GM18517 (cell line): ENCODE measurements at regions not wholly inside any gene's neighbourhood (a gene's known extent, or its start where the extent isn't known, plus 50 kb on each side); places are given as distances from the start of the nearest gene placed in this dataset.
"Not testable (repeated sequence)": the region's sequence is repeated elsewhere in the genome, so short reads cannot be mapped to it uniquely, and the experiment has no call there.

ENCODE experiments used
- ATAC-seq: cut with Tn5 transposase; IDR thresholded peaks from one replicate; pipeline ENCODE4 v1.9.1; 2021; ENCODE audit warnings: mild to moderate bottlenecking, moderate library complexity; ENCODE audit not compliant: unreplicated experiment

DNA sequence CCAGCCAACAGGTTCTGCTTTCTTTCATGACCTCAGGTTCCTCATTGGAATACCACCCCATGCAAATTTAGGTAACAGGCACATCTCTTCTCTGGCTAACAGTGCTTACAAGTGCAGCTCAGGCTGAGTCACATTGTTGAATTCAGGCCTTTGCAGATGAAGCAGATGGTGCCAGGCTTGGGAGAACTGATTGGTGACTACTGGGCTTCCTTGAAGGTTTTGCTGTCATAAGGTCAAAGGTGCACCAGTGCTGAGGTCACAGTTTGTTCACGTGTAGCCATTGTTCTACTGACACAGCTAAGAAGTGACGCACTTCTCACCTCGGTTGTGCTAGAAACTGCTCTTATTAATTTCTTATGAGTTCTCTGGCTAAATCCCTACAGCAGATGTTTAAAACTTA, 128.6 kb upstream of the BMPER start:
- ATAC-seq, result no peak

DNA sequence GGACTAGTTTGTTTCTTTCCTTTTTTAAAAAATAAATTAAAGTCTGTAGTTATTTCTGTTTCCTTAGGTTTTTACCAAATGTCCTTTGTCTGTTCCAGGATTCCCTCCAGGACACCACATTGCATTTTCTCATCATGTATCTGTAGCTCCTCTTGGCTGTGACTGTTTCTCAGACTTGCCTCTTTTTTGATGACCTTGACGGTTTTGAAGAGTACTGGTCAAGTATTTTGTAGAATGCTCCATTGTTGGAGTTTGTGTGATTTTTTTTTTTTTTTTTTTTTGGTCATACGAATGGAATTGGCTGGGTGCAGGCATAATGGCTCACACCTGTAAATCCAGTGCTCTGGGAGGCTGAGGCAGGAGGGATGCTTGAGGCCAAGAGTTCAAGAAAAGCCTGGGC, 127.1 kb upstream of the BMPER start:
- ATAC-seq, result no peak

DNA sequence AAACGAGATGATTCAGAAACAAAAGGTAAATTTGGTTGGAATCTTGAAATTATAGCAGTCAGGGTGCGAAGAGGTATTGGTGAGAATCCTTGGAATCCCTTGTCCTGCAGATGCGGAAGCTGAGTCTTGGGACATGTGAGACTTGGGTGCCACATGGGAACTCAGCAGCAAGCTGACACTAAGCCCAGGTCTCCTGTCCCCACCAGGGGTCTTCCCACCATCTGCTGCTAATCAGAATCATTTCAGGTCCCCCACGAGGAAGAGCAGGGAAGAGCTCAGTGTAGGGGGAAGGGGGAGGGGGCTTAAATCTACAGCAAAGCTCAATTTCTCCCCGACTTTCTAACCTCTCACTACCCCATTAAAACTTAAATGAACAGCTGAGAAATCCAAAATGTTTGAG, 126.1 kb upstream of the BMPER start:
- no peak for ATAC-seq

DNA sequence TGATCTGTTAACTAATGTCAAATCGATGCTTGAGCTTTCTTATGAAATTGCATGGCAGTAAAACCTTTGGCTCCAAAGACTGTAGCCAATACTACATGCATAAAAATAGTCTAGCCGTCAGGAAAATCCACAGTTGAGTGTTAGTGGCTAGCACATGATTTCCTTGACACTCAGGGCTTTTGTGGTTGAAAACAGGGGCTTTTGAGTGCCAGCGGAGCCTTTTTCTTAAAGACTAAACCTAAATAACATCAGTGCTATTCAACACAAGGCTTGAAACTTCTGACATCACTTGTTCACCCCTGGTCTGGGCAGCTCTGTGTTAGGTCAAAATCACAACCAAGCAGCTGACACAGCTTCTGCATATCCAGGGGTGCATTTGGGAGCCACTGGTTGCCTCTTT, 124.2 kb upstream of the BMPER start:
- ATAC-seq, result no peak

DNA sequence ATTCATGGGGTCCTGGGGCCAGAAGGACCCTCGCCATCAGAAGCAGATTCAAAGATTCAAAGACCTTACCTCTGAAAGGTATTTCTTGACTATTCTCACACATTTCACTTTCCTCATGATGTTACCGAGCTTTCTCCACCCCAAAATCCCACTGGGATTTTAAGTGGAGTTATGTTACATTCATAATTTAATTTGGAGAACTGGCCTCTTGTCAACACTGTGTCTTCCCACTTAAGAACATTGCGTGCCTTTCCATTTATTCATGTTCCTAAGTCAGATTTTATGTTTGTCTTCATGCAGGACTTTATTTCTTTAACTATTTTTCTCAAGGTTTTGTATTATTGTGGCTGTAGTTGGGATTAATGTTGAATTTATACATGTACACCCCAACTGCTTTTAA, 123.5 kb upstream of the BMPER start:
- no peak for ATAC-seq

DNA sequence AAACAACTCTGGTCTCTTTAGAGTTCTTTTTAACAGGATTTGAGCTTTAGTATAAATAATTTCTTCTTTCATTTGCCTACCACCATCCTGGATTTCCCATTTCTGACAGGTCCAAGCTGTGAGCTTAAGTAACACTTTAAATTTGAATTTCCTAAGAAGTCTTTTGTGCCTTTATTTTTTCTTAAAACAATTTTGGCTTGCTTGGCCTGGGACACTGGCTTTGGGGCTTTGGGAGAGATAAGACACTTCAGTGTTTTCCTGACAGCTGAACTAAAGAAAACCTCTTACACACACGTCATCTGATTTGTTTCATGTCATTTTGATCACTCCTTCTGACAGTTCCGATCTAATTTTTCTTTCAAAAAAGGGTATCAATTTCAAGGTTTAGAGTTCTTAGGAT, 121.3 kb upstream of the BMPER start:
- no peak for ATAC-seq

DNA sequence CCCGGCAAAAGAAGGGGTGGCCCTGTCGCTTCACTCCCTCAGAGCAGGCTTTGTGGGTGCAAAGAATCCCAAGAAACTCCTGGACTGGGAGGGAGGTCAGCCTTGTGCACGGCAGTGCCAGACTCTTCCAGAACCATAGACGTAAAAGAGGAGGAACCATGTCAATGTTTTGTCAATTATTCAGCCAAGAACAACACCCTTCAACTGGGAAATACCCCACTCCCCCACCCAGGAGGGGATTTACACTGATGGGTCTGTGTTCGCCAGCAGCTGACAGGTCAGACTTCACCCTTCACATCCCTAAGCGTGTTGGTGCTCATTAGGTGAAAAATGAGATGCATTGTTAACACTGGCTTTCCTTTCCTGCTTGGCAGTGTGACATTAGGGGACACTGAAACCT, 116.8 kb upstream of the BMPER start:
- no peak for ATAC-seq

DNA sequence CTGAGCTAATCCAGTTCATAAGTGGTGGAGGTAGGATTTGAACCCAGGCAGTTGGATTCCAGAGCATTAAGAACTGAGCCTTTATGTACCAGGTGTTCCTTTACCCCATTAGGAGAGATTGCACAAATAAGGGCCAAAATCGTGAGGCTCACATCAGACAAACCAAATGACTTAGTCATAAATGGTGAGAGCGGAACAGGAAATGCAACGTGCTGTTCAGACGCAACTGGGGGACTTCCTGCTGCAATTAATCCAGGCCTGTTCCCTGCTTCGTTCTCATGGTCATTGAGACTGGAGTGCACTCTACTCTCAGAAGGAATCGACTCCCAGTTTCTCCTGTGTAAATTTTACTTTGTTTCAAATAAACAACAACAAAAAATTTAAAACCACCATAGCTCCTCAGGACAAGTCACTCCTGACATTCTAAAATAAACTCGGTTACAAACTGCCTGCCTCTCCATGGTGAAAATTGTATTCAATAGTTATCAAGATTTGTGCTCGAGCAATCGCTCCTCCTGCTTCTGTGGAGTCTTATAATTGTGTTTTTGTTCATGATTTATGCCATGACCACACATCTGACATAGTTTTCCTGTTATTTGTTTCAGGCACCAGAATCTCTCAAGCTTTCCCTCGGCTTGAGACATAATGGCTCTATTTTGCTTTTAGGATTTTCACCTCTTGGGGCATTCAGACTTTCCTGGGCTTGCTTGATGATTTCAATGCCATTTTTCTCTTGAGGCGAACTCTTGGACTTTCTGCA, 115.3 kb upstream of the BMPER start:
- no peak for ATAC-seq

DNA sequence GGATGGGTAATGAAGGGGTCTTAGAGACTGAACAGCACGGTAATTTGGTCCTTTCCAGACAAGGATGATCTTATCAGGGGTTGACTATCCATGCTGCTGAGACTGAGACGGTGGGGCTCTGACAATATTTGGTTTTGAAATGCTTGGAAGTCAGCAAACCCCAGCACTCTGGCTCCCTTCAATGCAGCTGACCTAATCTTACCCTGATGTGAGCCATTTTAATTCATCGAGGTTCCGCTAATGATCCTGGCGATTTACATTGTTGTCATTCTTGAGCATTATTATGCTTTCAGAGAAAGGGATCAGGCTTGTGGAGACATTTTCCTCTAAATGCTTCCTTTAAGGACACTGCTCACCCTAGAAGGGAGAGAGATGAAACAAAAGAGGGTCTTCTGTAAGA, 114.6 kb upstream of the BMPER start:
- no peak for ATAC-seq

DNA sequence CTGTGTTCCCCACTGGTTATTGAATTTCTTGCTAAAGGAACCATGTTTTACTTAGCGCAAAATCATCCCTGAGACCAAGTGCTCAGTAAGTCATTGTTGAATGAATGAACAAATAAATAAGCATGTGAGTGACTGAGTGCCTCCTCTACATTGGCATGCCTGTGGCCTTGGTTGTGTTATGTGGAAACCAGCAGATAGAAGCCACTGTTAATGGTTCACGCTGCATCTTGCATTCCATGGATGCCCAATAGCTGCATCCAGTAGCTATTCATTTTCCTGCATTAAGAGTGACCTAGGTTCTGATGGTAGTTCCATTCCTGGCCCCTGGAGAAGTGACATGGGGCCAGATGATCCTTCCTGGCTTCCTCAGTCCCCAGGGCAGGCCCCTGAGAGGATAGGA, 113.3 kb upstream of the BMPER start:
- no peak for ATAC-seq

DNA sequence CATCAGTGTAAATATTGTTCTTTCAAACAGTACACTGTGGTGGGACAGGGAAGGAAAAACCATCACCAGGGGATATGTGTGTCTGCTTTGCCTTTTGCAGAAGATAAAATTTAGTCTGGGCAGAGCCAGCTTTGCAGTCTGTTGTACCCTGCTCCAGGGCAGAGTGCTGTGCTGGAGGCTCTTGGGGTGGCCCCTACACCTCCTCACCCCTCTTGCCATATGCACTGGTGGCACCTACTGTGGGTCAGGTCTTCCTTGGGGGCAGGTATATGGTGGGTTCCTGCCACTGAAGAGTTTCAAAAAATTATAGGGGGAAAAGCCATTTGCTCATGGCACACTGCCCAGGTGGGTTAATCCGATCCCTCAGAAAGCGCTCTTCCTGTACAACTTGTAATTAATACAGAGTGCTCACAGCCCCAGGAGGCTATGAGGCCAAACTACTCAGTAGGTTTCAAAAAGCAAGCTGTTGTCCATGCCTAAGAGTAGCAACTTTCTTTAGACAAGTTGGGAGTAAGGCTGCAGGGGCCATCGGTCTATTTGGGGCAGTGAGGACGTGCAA, 112.7 kb upstream of the BMPER start:
- ATAC-seq, result no peak

DNA sequence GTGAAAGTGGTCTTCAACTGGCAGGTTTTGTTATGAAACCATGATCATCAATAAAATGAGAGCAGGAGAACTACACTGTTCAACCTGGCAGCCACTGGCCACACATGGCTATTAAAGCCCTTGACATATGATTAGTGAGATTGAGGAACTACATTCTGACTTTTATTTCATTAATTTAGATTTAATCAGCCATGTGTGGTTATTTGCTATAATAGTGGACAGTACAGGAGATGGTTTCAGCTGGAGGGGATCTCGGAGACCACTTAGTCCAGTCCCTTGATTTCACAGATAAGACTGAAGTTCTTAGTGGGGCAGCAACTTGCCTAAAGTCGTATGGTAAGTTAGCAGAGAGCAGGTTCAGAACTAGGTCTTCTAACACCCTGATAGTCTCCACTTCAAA, 111.7 kb upstream of the BMPER start:
- no peak for ATAC-seq

DNA sequence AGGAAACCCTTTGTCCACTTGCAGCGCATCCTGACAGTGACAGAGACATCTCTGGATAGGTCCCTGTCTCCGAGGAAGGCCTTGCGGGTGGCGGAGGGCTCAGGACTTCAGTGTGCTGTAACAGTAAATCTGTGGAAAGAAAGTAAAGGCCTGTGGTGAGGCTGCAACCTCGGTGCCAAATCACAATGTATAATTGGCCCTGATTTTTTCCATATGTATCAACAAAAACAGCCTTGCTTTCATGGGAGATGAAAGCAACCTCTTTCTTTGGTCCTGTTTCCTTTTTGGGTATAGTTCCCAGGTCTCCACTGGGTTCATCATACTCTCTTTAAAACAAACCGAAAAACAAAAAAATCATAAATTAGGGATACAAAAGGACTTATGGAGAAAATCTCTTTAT, 110.9 kb upstream of the BMPER start:
- no peak for ATAC-seq

DNA sequence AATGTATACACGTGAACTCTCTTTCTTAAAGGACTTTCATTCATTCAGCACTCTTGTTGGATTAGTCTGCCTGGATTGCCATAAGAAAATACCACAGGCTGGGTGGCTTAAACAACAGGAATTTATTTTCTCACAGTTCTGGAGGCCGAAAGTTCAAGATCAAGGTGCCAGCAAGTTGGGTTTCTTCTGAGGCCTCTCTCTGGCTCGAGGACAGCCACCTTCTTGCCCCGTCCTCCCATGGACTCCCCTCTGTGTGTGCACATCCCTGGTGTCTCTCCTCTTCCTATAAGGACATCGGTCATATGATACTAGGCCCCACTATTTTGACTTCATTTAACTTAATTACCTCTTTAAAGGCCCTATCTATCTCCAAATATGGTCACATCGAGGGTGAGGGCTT, 110.4 kb upstream of the BMPER start:
- ATAC-seq, result no peak

DNA sequence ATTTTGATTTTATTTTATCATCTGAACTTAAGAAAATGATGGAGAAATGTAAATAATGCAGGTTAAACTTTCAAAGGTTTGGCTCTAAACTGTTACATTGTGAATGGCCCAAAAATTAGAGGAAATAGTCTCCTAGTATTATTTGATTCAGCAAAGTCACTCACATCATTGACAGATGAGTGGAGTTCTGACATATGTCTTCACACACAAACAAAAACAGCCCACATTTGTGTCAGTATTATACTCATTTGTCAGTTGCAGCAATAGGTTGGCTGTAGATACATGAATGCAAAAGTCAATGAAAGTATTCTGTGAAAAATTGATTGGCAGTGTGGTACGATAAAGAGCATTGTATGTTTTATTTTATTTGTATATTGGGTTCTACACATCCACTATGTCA, 108.8 kb upstream of the BMPER start:
- ATAC-seq, result no peak

DNA sequence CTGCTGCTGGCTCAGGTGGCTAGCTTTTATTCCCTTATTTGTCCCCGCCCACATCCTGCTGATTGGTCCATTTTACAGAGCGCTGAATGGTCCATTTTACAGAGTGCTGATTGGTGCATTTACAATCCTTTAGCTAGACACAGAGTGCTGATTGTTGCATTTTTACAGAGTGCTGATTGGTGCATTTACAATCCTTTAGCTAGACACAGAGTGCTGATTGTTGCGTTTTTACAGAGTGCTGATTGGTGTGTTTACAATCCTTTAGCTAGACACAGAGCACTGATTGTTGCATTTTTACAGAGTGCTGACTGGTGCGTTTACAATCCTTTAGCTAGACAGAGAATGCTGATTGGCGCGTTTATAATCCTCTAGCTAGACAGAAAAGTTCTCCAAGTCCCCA, 107.8 kb upstream of the BMPER start:
- not testable (repeated sequence) for ATAC-seq

DNA sequence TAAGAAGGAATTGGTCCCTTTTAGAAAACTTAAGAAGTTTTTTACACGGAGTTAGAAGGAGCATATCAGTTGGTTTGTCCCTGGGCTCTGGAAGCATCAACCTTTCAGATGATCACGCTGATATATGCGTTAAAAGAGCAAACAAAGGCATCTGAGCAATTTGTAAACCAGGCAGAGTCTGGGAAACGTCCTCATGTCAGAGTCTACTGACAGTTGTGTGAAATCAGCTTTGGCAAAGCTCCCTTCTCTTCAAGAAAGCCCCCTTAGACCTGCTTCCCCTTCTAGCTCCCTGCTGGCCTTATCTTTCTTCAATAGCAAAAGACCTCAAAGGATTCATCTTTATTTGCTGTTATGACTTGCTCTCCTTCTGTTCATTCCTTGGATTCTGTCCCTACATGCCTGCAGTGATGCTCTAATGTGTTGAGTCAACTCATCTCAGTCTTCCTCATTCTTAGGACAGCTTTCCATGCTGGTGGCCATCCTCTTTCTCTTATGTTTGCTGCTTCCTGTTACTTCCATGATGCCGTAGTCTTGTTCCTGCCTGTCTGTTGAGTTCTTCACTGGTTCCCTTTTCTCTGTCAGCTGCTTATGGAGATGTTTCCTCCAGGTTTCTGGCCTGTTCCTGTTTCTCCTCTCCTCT, 106.5 kb upstream of the BMPER start:
- no peak for ATAC-seq

DNA sequence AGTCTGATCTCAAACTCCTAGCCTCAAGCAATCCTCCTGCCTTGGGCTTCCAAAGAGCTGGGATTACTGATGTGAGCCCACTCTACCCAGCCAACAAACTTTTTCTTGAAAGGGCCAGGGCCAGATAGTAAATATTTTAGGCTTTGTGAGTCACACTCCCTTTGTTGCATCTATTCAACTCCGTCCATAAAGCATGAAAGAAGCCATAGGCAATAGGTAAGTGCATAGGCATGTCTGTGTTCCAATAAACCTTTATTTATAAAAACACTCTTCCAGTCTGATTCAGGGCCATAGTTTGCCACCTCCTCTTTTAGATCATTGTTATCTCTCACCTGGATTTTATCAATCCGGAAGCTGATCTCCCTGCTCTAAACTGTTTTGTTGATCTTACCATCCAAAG, 105.6 kb upstream of the BMPER start:
- ATAC-seq, result no peak

DNA sequence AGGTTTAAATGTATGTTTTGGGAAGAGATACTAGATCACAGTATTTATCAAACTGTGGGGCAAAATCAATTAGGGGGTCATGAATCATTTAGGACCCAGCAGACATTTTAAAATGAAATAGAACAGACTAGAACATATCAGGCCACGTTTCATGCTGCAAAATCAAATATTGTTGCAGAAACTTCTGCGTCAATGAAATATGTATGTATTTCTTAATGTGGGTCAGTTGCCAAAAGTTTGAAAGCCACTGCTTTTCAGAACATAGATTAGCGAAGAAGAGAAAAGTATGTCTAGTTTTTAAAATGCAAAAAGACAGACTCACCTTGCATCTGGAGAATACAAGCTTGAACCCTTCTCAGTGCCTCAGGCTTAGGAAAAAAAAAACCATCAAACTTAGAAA, 102.7 kb upstream of the BMPER start:
- no peak for ATAC-seq

DNA sequence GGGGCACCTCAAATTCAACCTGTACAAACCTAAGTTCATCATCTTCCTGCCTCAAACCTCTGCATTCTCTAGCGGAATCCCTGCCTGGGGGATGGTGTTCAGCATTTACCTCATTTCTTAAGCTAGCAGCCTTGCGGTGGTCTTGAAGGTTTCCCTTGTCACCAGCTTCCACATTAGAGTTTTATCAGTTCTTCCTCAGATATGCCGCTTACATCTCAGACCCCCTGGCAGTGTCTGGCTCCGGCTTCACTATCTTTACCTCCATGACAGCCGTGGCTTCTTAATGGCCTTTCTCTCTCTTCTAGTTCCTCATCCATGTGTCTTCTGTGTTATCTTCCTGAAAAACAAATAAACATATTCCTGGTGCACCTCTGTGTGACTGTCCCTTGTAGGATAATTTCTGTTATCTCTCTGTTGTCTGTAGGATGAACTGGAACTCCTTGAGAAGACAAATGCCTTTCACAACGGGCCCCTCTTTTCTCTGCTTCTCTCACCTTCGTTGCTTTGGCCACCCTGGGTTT, 101.1 kb upstream of the BMPER start:
- ATAC-seq, result no peak

DNA sequence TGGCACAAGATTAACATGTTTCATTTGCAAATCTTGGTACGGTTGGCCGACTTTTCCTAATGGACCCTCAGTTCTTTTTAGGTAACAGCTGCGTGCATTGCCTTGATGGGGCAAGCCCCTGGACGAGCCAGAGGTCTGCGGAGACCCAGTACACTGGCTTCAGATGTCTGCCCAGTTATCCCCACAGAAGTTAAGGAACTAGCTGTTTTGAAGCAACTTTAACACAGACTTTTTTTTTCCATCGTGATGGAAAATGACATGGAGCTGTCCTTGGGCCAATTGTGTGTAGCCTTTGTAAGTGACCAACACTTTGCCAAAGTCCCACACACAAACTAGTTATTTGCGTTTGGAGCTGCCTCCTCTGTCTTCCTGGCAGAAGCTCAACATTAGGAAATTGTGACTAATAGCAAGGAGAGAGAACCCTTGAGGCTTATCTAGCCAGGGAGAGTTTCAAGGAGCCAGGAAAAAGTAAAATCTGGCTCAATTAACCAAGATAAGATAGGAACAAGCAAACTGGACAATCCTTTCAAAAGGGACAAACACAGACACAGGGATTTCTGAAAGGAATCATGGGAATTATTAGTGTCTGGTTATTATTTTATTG, 99.6 kb upstream of the BMPER start:
- no peak for ATAC-seq
